AML-193 (cell line): ENCODE measurements at regions not wholly inside any gene's neighbourhood (a gene's known extent, or its start where the extent isn't known, plus 50 kb on each side); places are given as distances from the start of the nearest gene placed in this dataset.

Experiments
- DNase-seq, 2 experiments: peaks; one replicate each; lab custom pipeline; 2025; lab: John Stamatoyannopoulos, UW

DNA sequence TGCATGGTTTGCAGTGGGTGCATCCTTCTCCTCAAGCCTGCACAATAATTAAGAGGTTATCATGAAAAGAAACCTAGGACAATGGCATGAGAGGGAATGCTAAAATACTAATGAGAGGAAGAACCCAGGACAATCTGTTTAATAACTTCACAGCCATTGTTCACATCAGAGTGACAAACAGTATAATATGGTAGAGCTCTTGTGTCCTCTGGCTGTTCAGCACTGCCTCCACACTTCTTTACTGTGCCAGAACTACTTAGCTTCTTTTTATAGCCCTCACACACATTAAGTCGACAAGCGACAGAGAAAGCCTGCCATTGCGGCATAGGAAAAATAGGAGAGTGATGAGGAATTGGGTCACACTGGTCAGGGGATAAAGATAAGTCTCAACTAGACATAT is 65.0 kb upstream of the MEIS2 start:
- no peak for DNase-seq

- DNase-seq: no peak
Observed at GRCh38 chr15:37166402-37166801, 66.1 kb upstream of the MEIS2 start.

GRCh38 chr15:37181339-37181738 is 81.0 kb upstream of the MEIS2 start:
- DNase-seq: no peak

DNA sequence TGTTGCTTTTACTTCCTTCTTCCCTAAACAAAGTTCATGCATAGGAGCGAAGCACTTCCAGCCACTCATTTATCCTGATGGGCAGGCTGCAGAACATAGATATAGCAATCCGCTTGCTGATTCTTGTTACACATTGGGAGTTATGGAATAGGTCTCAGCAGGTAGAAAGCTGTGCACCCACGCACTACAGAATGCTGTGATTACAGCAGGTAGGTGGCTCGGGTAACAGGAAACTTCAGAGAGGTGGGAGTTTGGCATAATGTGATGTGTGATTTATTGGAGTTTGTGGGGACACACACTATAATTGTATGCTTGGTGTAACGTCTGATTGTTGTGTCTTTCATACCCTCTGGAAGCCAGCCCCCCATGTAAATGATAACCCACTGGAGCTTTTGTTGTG is 99.2 kb upstream of the MEIS2 start:
- DNase-seq: no peak

DNA sequence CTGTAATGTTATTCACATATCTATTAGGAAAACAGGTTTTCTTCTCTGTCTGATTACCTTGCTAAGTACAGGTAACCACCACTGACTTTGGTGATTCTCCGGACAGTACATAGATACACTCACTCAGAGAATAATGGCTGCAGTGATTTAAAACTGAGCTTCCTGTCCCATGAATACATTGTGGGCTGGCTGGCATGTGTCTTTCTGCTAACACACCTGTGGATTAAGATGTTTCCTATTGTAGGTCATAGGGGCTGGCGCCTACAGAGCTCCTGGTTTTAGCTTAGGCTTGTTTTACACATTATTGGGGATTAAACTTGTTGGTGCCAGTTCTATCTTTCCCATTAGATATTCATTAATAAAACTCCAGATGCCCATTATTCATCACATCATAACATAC is 102.7 kb upstream of the MEIS2 start:
- no peak for DNase-seq

- no peak for DNase-seq
Observed at GRCh38 chr15:37204692-37205091, 104.3 kb upstream of the MEIS2 start.

DNA sequence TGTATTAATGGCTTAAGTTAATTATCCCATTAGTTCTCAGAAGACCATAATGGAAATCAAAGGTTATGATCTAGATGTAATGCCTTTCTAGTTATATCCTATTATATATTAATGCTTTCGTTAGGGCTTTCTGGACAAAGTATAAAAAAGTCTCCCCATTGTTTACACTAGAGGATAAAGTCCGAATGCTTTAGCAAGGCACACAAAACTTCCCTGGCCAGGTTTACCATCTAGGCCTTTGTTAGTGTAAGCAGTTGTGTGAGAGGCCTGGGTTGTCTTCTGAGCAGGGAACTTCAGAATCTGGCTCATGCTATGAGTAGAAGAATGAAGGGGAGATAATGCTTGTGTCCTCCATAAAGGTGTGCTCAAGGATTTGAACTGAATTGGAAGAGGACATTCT is 106.3 kb upstream of the MEIS2 start:
- DNase-seq: no peak

GRCh38 chr15:37208146-37209040 is 108.0 kb upstream of the MEIS2 start:
- no peak for DNase-seq

- no peak for DNase-seq
Observed at GRCh38 chr15:37209041-37209363, 108.7 kb upstream of the MEIS2 start.

DNA sequence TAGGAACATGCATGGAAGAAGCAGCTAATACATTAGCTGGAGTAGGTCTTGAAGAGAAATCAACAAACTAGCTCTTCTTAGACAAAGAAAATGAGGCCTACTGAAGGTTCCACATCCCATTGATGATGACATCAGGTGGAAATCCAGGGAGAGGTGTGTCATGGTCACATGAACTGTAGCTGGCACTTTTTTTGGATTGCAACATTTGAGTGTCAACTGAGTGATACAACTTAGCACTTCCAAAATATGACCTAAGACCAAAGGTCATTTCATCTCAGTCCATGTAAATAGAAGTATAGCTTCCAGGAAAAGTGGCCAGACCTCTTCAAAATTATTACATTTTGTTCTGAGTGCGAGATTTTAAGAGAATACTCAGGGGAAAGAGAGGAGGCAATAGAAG is 117.2 kb upstream of the MEIS2 start:
- DNase-seq: no peak

GRCh38 chr15:37218351-37218916 is 118.1 kb upstream of the MEIS2 start:
- DNase-seq: no peak

DNA sequence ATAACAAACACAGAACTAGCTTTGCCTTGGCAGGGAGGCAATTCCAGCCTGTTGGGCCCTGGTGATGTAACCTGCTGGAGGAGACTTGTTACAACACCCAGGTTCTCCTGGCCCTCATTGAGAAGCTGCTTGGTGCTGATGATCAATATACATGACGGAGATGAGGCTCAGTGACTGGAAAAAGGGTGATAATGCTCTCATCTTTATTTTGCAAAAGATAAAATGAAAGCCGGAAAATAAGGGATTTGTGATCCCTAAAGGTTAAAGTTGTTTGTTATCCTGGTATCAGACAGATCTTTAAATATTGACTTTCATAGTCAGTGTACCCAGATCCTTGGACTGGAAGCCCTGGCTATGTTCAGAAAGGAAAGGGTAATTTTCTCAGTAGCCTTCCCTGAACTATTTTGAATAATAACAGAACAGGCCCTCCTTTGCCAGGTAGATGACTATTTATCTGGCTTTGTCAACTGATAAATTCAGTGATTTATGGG is 118.9 kb upstream of the MEIS2 start:
- DNase-seq: no peak

DNA sequence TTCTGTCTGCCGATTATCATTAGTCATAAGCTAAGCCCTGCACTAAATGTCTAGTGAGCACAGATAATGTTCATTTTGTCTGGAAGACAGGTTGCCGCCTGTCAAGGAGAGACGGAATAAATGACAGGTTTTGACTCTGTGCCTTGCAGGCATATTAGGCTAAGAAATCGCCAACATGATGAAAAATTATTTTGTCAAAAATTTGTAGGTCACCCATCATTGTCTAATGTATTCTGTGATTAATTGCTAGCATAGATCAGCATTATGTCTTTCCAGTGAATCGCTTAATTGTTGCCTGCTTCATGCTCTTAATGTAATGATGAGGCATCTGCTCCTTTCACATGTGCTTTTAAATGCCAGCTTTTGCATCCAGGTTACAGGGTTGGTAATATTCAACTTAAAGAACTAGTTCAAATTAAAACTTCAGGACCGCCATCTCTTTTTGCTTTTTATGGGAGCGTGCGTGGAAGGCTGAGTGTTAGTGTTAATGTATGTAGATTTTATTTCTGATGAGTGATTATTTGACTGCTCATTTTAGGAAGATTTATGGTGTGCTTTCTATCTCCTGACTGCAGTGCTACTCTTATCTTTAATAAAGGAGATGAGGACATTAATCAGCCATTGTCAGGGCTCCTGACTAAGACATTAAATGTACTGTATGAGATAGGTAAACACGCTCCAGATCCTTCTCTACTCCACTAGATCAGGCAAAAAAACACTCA is 120.8 kb upstream of the MEIS2 start:
- DNase-seq: no peak

DNA sequence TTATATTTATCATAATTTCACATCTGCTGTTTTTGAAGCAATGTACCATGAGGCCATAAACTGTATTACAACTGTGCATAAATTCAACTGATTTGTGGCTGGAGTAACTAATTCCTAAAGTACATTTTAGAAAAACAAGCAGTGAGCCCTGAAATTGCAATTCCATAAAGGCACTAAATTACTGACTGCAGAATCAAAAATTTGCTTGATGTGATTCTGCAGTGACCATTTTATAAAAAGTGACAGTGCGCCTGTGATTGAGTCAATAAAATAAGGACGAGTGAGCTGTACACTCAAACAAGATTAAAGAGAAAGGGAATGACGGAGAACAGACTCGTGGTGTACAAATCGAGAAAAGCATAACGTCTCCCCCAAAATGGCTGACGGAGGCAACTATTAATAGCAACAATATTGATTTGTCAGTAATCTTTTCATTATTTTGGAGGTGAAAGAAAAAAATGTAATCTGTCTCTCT is 121.4 kb upstream of the MEIS2 start:
- DNase-seq: no peak

DNA sequence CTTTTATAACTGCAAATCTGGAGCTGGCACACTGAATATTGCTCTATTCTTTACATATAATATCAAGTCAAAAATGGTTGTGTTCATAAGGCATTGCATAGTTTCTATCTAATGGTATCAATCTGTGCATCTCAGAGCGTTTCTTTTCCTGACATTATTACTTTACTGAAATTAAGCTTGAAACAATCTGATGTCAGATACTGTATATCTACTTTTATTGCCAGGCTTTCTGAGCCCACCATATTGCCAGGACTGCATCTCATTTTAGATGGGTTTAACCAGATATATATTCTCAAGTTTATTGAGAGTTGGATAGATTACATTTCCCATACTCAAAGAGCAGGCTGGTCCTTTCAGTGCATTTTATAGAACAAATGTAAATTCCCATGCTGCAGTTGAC is 122.7 kb upstream of the MEIS2 start:
- DNase-seq: no peak

- DNase-seq: no peak
Observed at GRCh38 chr15:37229855-37230619, 129.7 kb upstream of the MEIS2 start.

GRCh38 chr15:37245358-37245757 is 145.0 kb upstream of the MEIS2 start:
- DNase-seq: no peak

GRCh38 chr15:37246065-37246464 is 145.7 kb upstream of the MEIS2 start:
- no peak for DNase-seq

GRCh38 chr15:37246856-37247255 is 146.5 kb upstream of the MEIS2 start:
- DNase-seq: no peak

DNA sequence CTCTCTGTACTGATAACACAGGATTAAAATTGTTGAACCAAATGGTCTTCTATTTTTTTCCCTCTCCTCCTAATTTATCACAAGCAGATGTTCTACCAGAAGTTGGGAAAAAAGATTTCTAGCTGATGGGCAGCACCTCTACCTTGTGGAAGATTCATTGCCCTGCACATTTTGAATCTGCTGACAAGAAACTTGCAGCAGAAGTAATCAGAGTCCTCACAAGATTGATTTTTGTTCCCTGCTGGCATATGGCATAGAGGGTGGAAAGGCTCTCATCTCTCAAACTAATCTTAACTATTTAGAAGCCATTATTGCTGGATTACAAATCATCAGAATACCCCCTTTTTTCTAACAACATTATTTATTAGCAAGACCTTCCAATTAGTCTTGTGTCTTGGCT is 148.9 kb upstream of the MEIS2 start:
- no peak for DNase-seq

DNA sequence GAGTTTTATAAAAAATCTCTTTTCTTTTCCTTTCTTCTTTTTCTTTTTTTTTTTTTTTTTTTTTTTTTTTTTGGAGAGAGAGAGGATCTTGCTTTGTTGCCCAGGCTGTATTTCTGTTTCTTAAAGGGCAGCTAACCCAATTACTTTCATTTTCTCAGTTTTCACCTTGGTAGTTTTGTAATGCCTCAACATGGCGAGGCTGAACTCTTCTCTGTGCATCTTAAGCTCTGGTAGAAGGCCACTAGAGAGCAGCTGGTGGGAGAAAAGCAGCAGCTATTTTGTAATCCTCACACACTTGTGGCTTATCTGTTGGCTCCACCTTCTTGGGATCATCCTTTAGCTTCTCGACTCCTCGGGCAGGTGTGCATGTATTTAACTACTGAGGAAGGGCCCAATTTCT is 152.2 kb upstream of the MEIS2 start:
- no peak for DNase-seq

GRCh38 chr15:37253877-37254276 is 153.5 kb upstream of the MEIS2 start:
- DNase-seq: no peak
